Fibroblast of mammary gland (primary cell): ENCODE measurements at regions not wholly inside any gene's neighbourhood (a gene's known extent, or its start where the extent isn't known, plus 50 kb on each side); places are given as distances from the start of the nearest gene placed in this dataset.

Experiments used
- DNase-seq: peaks from one replicate; pipeline ENCODE4 v3.0.0-alpha.2; 2010; ENCODE audit warnings: low read depth
- H3K4me3 ChIP-seq: 2 replicates; pipeline ENCODE4 v1.5.1; 2011; ENCODE audit warnings: low read depth, mild to moderate bottlenecking, low read length, moderate library complexity; ENCODE audit not compliant: control insufficient read depth
- TF ChIP-seq, protein P1 (sequence below): conservative IDR thresholded peaks from 2 replicates; pipeline ENCODE4 v1.5.1; 2011; ENCODE audit warnings: low read depth, low read length, inconsistent platforms; ENCODE audit not compliant: control insufficient read depth, insufficient read depth

DNA sequence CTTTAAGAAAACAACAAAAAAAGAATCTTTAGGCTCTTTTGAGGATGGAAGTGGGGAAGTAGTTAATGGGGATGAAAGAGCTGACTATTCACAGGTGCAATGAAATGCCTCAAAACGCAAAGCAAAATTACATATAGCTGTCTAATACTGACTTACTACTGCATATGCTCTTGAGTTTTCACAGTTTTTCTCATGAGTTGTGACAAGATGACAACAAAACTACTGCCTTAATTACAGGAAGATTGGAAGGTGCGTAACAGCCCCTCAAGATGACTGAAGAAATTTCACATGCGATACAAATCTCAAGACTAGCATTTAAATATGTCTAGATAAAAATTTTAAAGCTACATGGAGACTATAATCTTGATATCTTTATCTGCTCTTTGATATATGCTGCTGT is 547.8 kb upstream of the POU3F2 start:
- no peak for DNase-seq
- no peak overlapping the region for H3K4me3 ChIP-seq
- TF ChIP-seq, protein P1, sequence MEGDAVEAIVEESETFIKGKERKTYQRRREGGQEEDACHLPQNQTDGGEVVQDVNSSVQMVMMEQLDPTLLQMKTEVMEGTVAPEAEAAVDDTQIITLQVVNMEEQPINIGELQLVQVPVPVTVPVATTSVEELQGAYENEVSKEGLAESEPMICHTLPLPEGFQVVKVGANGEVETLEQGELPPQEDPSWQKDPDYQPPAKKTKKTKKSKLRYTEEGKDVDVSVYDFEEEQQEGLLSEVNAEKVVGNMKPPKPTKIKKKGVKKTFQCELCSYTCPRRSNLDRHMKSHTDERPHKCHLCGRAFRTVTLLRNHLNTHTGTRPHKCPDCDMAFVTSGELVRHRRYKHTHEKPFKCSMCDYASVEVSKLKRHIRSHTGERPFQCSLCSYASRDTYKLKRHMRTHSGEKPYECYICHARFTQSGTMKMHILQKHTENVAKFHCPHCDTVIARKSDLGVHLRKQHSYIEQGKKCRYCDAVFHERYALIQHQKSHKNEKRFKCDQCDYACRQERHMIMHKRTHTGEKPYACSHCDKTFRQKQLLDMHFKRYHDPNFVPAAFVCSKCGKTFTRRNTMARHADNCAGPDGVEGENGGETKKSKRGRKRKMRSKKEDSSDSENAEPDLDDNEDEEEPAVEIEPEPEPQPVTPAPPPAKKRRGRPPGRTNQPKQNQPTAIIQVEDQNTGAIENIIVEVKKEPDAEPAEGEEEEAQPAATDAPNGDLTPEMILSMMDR, result no peak

DNA sequence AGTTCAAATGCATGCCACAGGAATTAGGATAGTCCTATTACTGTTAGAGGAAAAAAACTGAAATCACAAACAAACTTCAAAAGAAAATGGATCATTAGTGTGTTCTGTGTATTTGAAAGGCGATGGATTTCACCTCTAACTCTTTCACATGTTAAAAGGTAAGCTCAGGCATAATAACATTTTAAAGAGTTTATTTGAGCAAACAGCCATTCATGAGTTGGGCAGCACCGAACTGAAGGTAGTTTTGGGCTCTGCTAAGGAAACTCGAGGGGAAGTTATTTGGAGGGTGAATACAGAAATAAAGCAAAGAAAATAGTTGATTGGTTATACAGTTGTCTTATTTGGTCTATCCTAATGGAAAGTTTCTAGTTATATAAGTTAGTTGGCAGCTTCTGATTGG is 546.5 kb upstream of the POU3F2 start:
- TF ChIP-seq, protein P1, result no peak
- H3K4me3 ChIP-seq, result no peak overlapping the region
- DNase-seq, result no peak

DNA sequence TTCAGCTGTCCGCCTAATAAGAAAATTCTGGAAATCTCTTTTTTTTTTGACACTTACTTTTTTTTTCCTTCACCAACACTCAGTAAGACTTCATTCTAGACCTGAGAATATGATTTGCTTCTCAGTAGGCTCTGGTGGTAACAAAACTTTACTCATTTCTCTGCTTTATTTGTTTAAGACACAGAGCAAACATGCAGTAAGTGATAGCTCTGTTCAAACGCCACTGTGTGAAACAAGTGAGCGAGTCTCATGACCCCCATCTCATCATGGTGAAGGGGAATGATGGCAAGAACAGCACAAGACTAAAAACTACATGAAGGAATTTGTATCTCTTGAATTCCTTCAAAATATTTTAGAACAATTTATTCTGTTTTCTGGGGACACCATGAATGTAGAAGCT is 541.6 kb upstream of the POU3F2 start:
- no peak for DNase-seq
- TF ChIP-seq, protein P1, result no peak
- no peak overlapping the region for H3K4me3 ChIP-seq

DNA sequence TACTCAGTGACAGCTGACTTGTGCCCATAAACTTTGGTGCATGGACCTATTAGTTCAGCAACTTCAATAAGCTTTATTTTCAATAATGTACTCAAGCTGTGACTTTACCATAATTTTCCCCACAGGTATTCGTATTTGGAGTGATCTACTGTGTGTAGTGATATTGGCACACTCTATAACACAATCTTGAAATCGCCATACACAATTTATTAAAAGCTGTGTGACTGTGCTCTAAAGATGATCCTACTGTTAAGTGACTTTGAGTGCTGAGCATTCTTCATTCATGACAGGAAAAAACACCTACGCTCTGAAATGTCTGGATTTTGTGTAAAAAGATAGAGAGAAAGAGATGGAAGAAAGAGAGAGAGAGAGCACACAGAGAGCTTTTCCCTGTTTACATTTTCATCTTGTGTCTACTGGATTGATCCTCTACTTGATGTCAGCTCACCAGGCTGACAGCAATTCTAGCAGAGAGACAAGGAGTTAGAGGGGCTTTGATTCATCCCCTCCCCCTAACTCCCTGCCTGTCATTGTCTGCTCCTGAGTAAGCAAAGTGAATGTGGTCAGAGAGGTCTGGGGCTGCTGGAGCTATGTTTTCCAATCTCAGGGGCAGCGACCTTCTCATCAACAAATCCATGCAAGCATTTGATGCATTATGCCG is 538.7 kb upstream of the POU3F2 start:
- H3K4me3 ChIP-seq, result no peak overlapping the region
- DNase-seq, result no peak
- TF ChIP-seq, protein P1, result no peak

DNA sequence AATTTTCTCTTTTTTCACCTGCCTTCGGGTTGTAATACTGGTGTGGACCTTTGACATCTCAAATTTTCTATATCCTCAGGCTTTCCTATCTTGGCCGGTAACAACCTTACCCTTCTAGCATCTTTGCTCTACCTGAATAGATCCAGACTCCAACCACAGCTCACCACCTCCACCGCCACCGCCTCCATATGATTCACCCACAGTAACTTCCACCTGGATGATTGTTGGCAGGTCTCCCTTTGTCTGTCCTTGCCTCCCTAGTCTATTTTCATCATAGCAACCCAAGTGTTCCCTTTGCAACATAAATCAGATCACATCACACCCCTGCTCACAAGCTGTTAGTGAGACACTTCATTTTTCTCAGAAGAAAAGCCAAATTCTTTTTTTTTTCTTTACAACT is 525.8 kb upstream of the POU3F2 start:
- DNase-seq, result no peak
- TF ChIP-seq, protein P1, result no peak
- H3K4me3 ChIP-seq, result no peak overlapping the region

DNA sequence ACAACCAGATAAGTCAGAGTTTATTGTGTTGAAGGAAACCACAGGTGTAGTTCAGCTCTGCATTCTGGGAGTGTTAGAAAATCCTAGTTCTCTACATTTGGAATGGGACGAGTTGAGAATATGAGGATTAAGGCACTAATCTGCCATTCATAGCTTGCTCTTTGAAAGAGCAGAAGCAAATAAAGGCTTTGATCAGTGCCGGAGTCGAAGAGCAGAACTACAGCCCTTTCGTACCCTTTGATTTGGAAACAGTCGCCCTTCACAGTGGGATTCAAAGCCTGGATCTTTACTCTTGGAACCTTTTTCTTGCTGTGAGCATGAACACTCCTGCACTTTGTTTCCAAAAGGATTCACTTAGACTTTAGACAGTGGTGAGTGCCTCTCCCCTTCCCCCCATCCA is 523.9 kb upstream of the POU3F2 start:
- DNase-seq, result no peak
- TF ChIP-seq, protein P1, result no peak
- H3K4me3 ChIP-seq, result no peak overlapping the region

DNA sequence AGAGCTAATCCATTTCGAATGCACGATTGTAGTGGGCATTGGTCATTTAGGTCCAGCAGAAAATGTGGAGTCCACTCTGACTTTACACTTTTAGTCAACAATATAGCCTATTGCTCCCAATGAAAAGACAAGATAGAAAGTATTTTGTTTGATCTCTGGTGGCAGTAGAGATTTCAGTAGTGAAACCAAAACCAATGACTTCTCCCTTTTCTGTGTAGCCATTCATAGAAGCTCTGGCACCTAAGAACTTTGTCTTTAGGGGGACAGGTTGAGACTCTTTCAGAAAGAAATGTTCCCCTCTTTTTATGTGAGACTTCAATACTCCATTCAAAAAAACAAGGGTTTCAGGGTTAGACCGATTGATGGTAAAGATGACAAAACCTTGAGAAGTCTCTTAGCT is 510.8 kb upstream of the POU3F2 start:
- TF ChIP-seq, protein P1, result no peak

More for the DNA sequence above, 510.8 kb upstream of the POU3F2 start:
- no peak for DNase-seq
- H3K4me3 ChIP-seq, result no peak overlapping the region
